H9 (cell line): ENCODE measurements at regions not wholly inside any gene's neighbourhood (a gene's known extent, or its start where the extent isn't known, plus 50 kb on each side); places are given as distances from the start of the nearest gene placed in this dataset.

ENCODE experiments used
- DNase-seq: peaks from one replicate; pipeline ENCODE4 v3.0.0-alpha.2; 2017
- H2AFZ ChIP-seq: one replicate; pipeline ENCODE4 v1.6.1; 2013; ENCODE audit warnings: mild to moderate bottlenecking, low read length, control low read depth, moderate library complexity
- H2AK5ac ChIP-seq: 2 replicates; pipeline ENCODE4 v1.6.1; 2013; ENCODE audit warnings: low read length, control low read depth, mixed read lengths; ENCODE audit not compliant: insufficient read length
- H2BK120ac ChIP-seq: one replicate; pipeline ENCODE4 v1.6.1; 2013; ENCODE audit warnings: low read depth, mild to moderate bottlenecking, low read length, control low read depth, inconsistent platforms; ENCODE audit not compliant: poor library complexity, severe bottlenecking
- H2BK12ac ChIP-seq: 2 replicates; pipeline ENCODE4 v1.6.1; 2013; ENCODE audit warnings: low read length, control low read depth, mixed read lengths, low read depth; ENCODE audit not compliant: insufficient read length
- H2BK15ac ChIP-seq: 2 replicates; pipeline ENCODE4 v1.6.1; 2013; ENCODE audit warnings: low read depth, low read length, control low read depth
- H2BK20ac ChIP-seq: one replicate; pipeline ENCODE4 v1.6.1; 2013; ENCODE audit warnings: low read depth, mild to moderate bottlenecking, low read length, control low read depth, inconsistent platforms; ENCODE audit not compliant: poor library complexity, severe bottlenecking
- H2BK5ac ChIP-seq: 2 replicates; pipeline ENCODE4 v1.6.1; 2013; ENCODE audit warnings: low read length, control low read depth, mixed read lengths; ENCODE audit not compliant: insufficient read length
- H3K14ac ChIP-seq: 2 replicates; pipeline ENCODE4 v1.6.1; 2013; ENCODE audit warnings: low read length, control low read depth; ENCODE audit not compliant: insufficient read depth
- H3K18ac ChIP-seq: 2 replicates; pipeline ENCODE4 v1.6.1; 2013; ENCODE audit warnings: low read depth, mild to moderate bottlenecking, mixed read lengths, low read length, control low read depth; ENCODE audit not compliant: insufficient read length
- H3K23ac ChIP-seq: 2 replicates; pipeline ENCODE4 v1.6.1; 2013; ENCODE audit warnings: low read length, control low read depth, mixed read lengths, low read depth; ENCODE audit not compliant: insufficient read length
- H3K23me2 ChIP-seq: 2 replicates; pipeline ENCODE4 v1.6.1; 2013; ENCODE audit warnings: low read depth, mild to moderate bottlenecking, mixed read lengths, low read length, control low read depth; ENCODE audit not compliant: insufficient read length, poor library complexity, severe bottlenecking
- H3K27ac ChIP-seq: 2 replicates; pipeline ENCODE4 v1.5.1; 2013; ENCODE audit warnings: low read length, control low read depth, mixed read lengths, low read depth; ENCODE audit not compliant: insufficient read length
- H3K27me3 ChIP-seq: 2 replicates; pipeline ENCODE4 v1.6.1; 2013; ENCODE audit warnings: low read length, control low read depth, inconsistent platforms; ENCODE audit not compliant: insufficient read depth
- H3K4ac ChIP-seq: 2 replicates; pipeline ENCODE4 v1.6.1; 2013; ENCODE audit warnings: low read depth, mild to moderate bottlenecking, control low read depth, inconsistent platforms, low read length, moderate library complexity
- H3K4me1 ChIP-seq: 2 replicates; pipeline ENCODE4 v1.6.1; 2013; ENCODE audit warnings: low read length, control low read depth, inconsistent platforms; ENCODE audit not compliant: insufficient read depth
- H3K4me2 ChIP-seq: 2 replicates; pipeline ENCODE4 v1.6.1; 2013; ENCODE audit warnings: low read length, control low read depth, mixed read lengths; ENCODE audit not compliant: insufficient read length, insufficient read depth
- H3K56ac ChIP-seq: 2 replicates; pipeline ENCODE4 v1.6.1; 2013; ENCODE audit warnings: low read depth, mild to moderate bottlenecking, mixed read lengths, low read length, control low read depth; ENCODE audit not compliant: insufficient read length
- H3K79me1 ChIP-seq: 2 replicates; pipeline ENCODE4 v1.6.1; 2013; ENCODE audit warnings: low read depth, mild to moderate bottlenecking, moderate library complexity, low read length, control low read depth, inconsistent platforms; ENCODE audit not compliant: insufficient read depth, poor library complexity, severe bottlenecking
- H3K79me2 ChIP-seq: 2 replicates; pipeline ENCODE4 v1.6.1; 2013; ENCODE audit warnings: low read length, control low read depth, inconsistent platforms; ENCODE audit not compliant: insufficient read depth
- H3K9ac ChIP-seq: 2 replicates; pipeline ENCODE4 v1.6.1; 2013; ENCODE audit warnings: low read length, control low read depth, mixed read lengths; ENCODE audit not compliant: insufficient read length; ENCODE audit errors: extremely low read depth
- H3K9me3 ChIP-seq: one replicate; pipeline ENCODE4 v1.6.1; 2013; ENCODE audit warnings: low read depth, low read length, inconsistent platforms; ENCODE audit not compliant: control insufficient read depth
- H3T11ph ChIP-seq: one replicate; pipeline ENCODE4 v1.6.1; 2013; ENCODE audit warnings: mild to moderate bottlenecking, low read length, control low read depth, inconsistent platforms
- H4K20me1 ChIP-seq: one replicate; pipeline ENCODE4 v1.6.1; 2013; ENCODE audit not compliant: control insufficient read depth, insufficient read length, insufficient read depth
- H4K5ac ChIP-seq: 2 replicates; pipeline ENCODE4 v1.6.1; 2013; ENCODE audit warnings: low read depth, mild to moderate bottlenecking, mixed read lengths, low read length, control low read depth; ENCODE audit not compliant: insufficient read length
- H4K8ac ChIP-seq: replicated peaks from 2 replicates; pipeline ENCODE4 v1.6.1; 2013; ENCODE audit warnings: low read length, control low read depth, mixed read lengths, low read depth; ENCODE audit not compliant: insufficient read length
- H4K91ac ChIP-seq: 2 replicates; pipeline ENCODE4 v1.6.1; 2013; ENCODE audit warnings: low read depth, mild to moderate bottlenecking, moderate library complexity, mixed read lengths, low read length, control low read depth; ENCODE audit not compliant: insufficient read length
- H3K27ac Mint-ChIP-seq, 3 experiments: 2 replicates in 2 of 3; 3 replicates in 1 of 3; pipeline ENCODE4 v1.8.0; 2020 to 2021; ENCODE audit warnings: mixed read lengths in 3 of 3, mild to moderate bottlenecking in 1 of 3, moderate library complexity in 1 of 3
- H3K27me3 Mint-ChIP-seq: 2 replicates; pipeline ENCODE4 v1.8.0; 2021; ENCODE audit warnings: low read depth, mild to moderate bottlenecking, moderate library complexity, mixed read lengths
- H3K36me3 Mint-ChIP-seq, 3 experiments: 2 replicates in 2 of 3; 3 replicates in 1 of 3; pipeline ENCODE4 v1.8.0; 2020 to 2021; ENCODE audit warnings: low read depth in 3 of 3, mixed read lengths in 3 of 3; ENCODE audit not compliant: insufficient read depth in 1 of 3
- H3K4me1 Mint-ChIP-seq, 2 experiments: 2 replicates each; pipeline ENCODE4 v1.8.0; 2020; ENCODE audit warnings: mixed read lengths in 2 of 2
- H3K4me3 Mint-ChIP-seq, 2 experiments: 2 replicates in 1 of 2; 3 replicates in 1 of 2; pipeline ENCODE4 v1.8.0; 2020 to 2021; ENCODE audit warnings: mild to moderate bottlenecking in 2 of 2, mixed read lengths in 2 of 2, moderate library complexity in 1 of 2
- H3K9me3 Mint-ChIP-seq, 2 experiments: 2 replicates in 1 of 2; 3 replicates in 1 of 2; pipeline ENCODE4 v1.8.0; 2020; ENCODE audit warnings: mild to moderate bottlenecking in 2 of 2, mixed read lengths in 2 of 2, moderate library complexity in 1 of 2
- CTCF ChIP-seq: fragments of 200-600 bp; sonication (generic); conservative IDR thresholded peaks from 3 replicates; pipeline ENCODE4 v1.8.0; 2021; ENCODE audit warnings: antibody characterized with exemption, mild to moderate bottlenecking
- WGBS: extraction: QIAGEN DNeasy Blood & Tissue Kit; methylation state at CpG from one replicate; pipeline ENCODE4 v1.1.7; 2013; ENCODE audit warnings: missing lambda C conversion rate, low lambda C conversion rate, mixed read lengths; ENCODE audit not compliant: insufficient read length; ENCODE audit errors: extremely low coverage; 5-methylcytosine and 5-hydroxymethylcytosine counted together

- Histone ChIP-seq H3K56ac (no peak overlapping the region), H3K9ac (no peak overlapping the region), H4K91ac (no peak overlapping the region), H3K9me3 (no peaks in the 10 kb centered on the region), H2BK12ac (no peak overlapping the region), H3K79me2 (no peaks in the 10 kb centered on the region), H3K23ac (no peak overlapping the region), H2AFZ (no peak overlapping the region), H2BK20ac (no peak overlapping the region), H2BK5ac (no peak overlapping the region), H2BK15ac (no peak overlapping the region), H3K27me3 (no peaks in the 10 kb centered on the region), H3K23me2 (no peaks in the 10 kb centered on the region), H3K27ac (no peak overlapping the region), H2BK120ac (no peak overlapping the region), H3T11ph (no peak overlapping the region), H3K18ac (no peak overlapping the region), H3K14ac (no peak overlapping the region), H3K79me1 (no peaks in the 10 kb centered on the region), H3K4me2 (no peak overlapping the region), H4K5ac (no peak overlapping the region), H3K4me1 (no peaks in the 10 kb centered on the region), H2AK5ac (no peak overlapping the region), H4K8ac (no peak overlapping the region), H4K20me1 (no peaks in the 10 kb centered on the region), H3K4ac (no peak overlapping the region)
- Mint-ChIP-seq H3K9me3 (peaks cover 0 to 4% of the 10 kb centered on the region in 2 experiments; a peak in 1 of 5 replicates), H3K4me3 (no peak overlapping the region), H3K27me3 (no peaks in the 10 kb centered on the region; the same call in 1 of the 2 replicates), H3K4me1 (peaks cover 0 to 3% of the 10 kb centered on the region in 2 experiments; a peak in 1 of 4 replicates), H3K36me3 (no peaks in the 10 kb centered on the region; a peak in 1 of 7 replicates), H3K27ac (no peak overlapping the region)
- no peak for TF ChIP-seq CTCF
- DNase-seq: no peak
- no CpG with 5 or more reads among the region's 1 CpG for WGBS
Observed at GRCh38 chr9:26520141-26520540, 372.5 kb downstream of the CAAP1 start.
